ENCODE measurements at regions not wholly inside any gene's neighbourhood (a gene's known extent, or its start where the extent isn't known, plus 50 kb on each side); places are given as distances from the start of the nearest gene placed in this dataset.

DNA sequence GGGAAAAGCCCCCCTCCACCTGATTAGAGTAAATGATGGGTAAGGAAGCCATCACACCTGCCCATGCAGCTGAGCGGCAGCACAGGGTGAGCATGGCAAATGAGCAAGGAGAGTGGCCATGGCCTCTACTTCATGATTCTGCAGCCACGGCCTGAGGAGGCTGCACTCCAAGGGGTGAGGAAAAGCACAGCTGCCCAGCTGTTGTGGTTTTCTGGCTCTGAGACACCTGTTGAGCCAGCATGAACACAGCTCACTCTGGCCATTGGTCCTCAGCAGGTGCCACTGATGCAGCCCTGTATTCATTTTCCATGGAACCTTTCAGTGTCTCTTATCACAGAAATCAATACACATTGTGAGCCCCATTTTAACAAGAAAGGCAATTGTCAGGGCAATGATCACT lies 707.2 kb downstream of the AACS start:
- TF ChIP-seq, protein P1, sequence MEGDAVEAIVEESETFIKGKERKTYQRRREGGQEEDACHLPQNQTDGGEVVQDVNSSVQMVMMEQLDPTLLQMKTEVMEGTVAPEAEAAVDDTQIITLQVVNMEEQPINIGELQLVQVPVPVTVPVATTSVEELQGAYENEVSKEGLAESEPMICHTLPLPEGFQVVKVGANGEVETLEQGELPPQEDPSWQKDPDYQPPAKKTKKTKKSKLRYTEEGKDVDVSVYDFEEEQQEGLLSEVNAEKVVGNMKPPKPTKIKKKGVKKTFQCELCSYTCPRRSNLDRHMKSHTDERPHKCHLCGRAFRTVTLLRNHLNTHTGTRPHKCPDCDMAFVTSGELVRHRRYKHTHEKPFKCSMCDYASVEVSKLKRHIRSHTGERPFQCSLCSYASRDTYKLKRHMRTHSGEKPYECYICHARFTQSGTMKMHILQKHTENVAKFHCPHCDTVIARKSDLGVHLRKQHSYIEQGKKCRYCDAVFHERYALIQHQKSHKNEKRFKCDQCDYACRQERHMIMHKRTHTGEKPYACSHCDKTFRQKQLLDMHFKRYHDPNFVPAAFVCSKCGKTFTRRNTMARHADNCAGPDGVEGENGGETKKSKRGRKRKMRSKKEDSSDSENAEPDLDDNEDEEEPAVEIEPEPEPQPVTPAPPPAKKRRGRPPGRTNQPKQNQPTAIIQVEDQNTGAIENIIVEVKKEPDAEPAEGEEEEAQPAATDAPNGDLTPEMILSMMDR (IDR thresholded peaks at IDR 0.05) = no peak

DNA sequence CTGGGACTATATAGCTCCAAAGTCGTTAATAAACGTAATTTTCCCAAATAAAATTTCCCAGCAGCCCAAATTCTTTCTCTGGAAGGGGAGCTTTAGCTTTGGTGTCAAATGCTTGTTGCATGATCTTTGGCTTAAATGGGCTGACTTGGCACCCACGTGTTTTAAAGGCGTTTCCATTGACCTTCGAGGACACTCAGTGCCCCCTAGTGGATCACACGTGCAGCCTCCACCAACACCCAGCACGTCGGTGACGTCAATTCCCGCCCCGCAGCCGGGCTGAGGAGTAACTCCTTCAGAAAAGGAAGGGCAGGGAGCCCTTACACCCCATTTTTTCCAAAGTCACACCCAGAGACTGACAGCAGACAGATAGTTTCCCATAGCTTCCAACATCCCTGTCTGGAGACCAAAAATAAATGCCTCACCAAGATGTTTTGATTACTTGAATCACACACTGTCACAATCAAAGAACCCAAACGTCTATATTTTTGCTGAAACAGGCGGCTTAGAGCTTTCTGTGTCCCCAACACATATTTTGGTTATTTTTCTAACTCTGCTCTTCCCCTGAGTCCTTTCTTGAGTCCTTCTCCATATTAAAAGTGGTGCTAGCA lies 707.9 kb downstream of the AACS start:
- intact Hi-C loops (cut with micrococcal nuclease) = no loop called here
- Mint-ChIP-seq H3K4me1 (no peaks in the 10 kb centered on the region), H3K27ac (no peak overlapping the region), H3K4me3 (no peak overlapping the region), H3K36me3 (ENCODE audit: low read depth) (no peaks in the 10 kb centered on the region), H3K27me3 (no peaks in the 10 kb centered on the region), H3K9me3 (no peaks in the 10 kb centered on the region)
- DNase-seq (no peak), ATAC-seq (ENCODE audit: low read depth) (no peak)
- CTCF ChIA-PET = interaction anchor here (0.9 kb wide), 1 partner anchor 10 kb away, joined by 3 read pairs; no protein-coding TSS in a partner anchor
- POLR2A ChIA-PET = no interaction called here
- TF ChIP-seq, protein P1 (IDR thresholded peaks at IDR 0.05) = no peak

More for the DNA sequence above, 707.2 kb downstream of the AACS start:
- Mint-ChIP-seq H3K27me3 (no peaks in the 10 kb centered on the region), H3K27ac (no peak overlapping the region), H3K4me1 (no peaks in the 10 kb centered on the region), H3K4me3 (no peak overlapping the region), H3K9me3 (no peaks in the 10 kb centered on the region), H3K36me3 (ENCODE audit: low read depth) (no peaks in the 10 kb centered on the region)
- ATAC-seq (ENCODE audit: low read depth) (no peak), DNase-seq (no peak)
- POLR2A ChIA-PET = no interaction called here
- intact Hi-C loops (cut with micrococcal nuclease) = no loop called here
- CTCF ChIA-PET = interaction anchor here (0.9 kb wide), 1 partner anchor 9 kb away, joined by 3 read pairs; no protein-coding TSS in a partner anchor

DNA sequence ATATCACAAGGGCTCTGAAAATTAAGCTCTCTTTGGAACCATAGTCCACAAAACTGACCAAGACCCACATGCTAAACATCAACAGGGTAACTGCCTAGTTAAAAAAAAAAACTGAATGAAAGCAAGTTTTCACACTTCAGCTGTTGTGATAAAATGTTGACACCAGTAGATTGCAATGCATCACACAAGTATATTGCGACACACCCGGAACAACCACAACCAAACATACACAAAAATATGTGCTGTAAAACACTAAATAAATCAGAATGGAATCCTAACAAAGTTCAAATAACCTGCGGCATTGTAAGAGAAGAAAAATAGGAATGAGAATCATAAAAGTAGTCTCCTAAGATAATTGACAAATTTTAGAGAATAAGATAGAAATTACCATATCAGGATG lies 710.3 kb downstream of the AACS start:
- H3K4me3 Mint-ChIP-seq = no peak overlapping the region
- no peak for DNase-seq
- no peaks in the 10 kb centered on the region for H3K36me3 Mint-ChIP-seq (ENCODE audit: low read depth)
- CTCF ChIA-PET = no interaction called here
- H3K27ac Mint-ChIP-seq = no peak overlapping the region
- intact Hi-C loops (cut with micrococcal nuclease) = no loop called here
- no peak for ATAC-seq (ENCODE audit: low read depth)
- POLR2A ChIA-PET = no interaction called here
- no peaks in the 10 kb centered on the region for H3K9me3 Mint-ChIP-seq
- TF ChIP-seq, protein P1 (IDR thresholded peaks at IDR 0.05) = no peak
- no peaks in the 10 kb centered on the region for H3K4me1 Mint-ChIP-seq
- no peaks in the 10 kb centered on the region for H3K27me3 Mint-ChIP-seq

DNA sequence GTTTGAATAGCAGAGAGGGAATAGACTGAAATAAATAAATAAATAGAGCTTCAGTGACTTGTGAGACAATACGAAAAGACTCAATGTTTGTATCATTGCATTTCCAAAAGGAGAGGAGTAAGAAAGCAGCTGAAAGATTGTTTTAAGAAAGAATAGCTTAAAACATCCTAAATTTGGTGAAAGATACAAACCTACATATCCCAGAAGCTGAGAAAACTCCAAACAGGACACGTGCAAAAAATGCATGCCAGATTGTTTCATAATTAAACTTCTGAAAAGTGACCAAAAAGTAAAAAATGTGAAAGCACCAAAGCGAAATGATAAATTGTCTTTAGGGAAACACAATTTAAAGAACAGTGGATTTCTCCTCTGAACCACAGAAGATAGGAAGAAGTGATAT lies 711.0 kb downstream of the AACS start:
- Mint-ChIP-seq H3K36me3 (ENCODE audit: low read depth) (no peaks in the 10 kb centered on the region), H3K9me3 (no peaks in the 10 kb centered on the region), H3K4me1 (no peaks in the 10 kb centered on the region), H3K4me3 (no peak overlapping the region), H3K27me3 (no peaks in the 10 kb centered on the region), H3K27ac (no peak overlapping the region)
- DNase-seq = no peak
- no peak for ATAC-seq (ENCODE audit: low read depth)
- TF ChIP-seq, protein P1 (IDR thresholded peaks at IDR 0.05) = no peak
- POLR2A ChIA-PET = no interaction called here
- CTCF ChIA-PET = no interaction called here
- intact Hi-C loops (cut with micrococcal nuclease) = no loop called here

DNA sequence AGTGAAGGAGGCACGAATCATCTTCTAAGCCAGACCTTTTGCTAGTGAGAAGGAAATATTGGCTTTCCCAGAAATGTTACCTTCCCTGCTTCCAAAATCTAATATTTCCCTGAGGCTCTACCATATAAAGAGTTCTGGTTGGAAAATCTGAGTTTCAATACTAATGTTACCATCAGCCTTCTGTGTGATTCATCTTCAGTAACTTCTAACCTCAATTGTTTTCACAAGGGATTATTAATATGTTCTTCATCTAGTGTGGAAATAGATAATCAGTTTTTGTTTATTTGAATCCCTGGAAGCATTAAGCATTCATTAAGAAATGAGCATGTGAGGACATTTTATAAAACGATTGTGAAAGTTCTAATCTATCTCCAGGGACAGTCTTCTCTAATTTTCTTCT lies 720.9 kb downstream of the AACS start:
- no peaks in the 10 kb centered on the region for H3K27me3 Mint-ChIP-seq
- intact Hi-C loops (cut with micrococcal nuclease) = no loop called here
- no peak for DNase-seq
- no peaks in the 10 kb centered on the region for H3K36me3 Mint-ChIP-seq (ENCODE audit: low read depth)
- H3K4me3 Mint-ChIP-seq = no peak overlapping the region
- no peaks in the 10 kb centered on the region for H3K4me1 Mint-ChIP-seq
- TF ChIP-seq, protein P1 (IDR thresholded peaks at IDR 0.05) = no peak
- POLR2A ChIA-PET = no interaction called here
- CTCF ChIA-PET = no interaction called here
- H3K9me3 Mint-ChIP-seq = peaks cover 11% of the 10 kb centered on the region
- no peak for ATAC-seq (ENCODE audit: low read depth)
- no peak overlapping the region for H3K27ac Mint-ChIP-seq

All from activated B cell treated with CpG ODN at 0.5 μM for 24 hours (primary cell).